H9 (cell line): ENCODE measurements at regions not wholly inside any gene's neighbourhood (a gene's known extent, or its start where the extent isn't known, plus 50 kb on each side); places are given as distances from the start of the nearest gene placed in this dataset.

Source experiments
- DNase-seq: peaks from one replicate; pipeline ENCODE4 v3.0.0-alpha.2; 2017
- H2AFZ ChIP-seq: one replicate; pipeline ENCODE4 v1.6.1; 2013; ENCODE audit warnings: mild to moderate bottlenecking, low read length, control low read depth, moderate library complexity
- H2AK5ac ChIP-seq: 2 replicates; pipeline ENCODE4 v1.6.1; 2013; ENCODE audit warnings: low read length, control low read depth, mixed read lengths; ENCODE audit not compliant: insufficient read length
- H2BK120ac ChIP-seq: one replicate; pipeline ENCODE4 v1.6.1; 2013; ENCODE audit warnings: low read depth, mild to moderate bottlenecking, low read length, control low read depth, inconsistent platforms; ENCODE audit not compliant: poor library complexity, severe bottlenecking
- H2BK12ac ChIP-seq: 2 replicates; pipeline ENCODE4 v1.6.1; 2013; ENCODE audit warnings: low read length, control low read depth, mixed read lengths, low read depth; ENCODE audit not compliant: insufficient read length
- H2BK15ac ChIP-seq: 2 replicates; pipeline ENCODE4 v1.6.1; 2013; ENCODE audit warnings: low read depth, low read length, control low read depth
- H2BK20ac ChIP-seq: one replicate; pipeline ENCODE4 v1.6.1; 2013; ENCODE audit warnings: low read depth, mild to moderate bottlenecking, low read length, control low read depth, inconsistent platforms; ENCODE audit not compliant: poor library complexity, severe bottlenecking
- H2BK5ac ChIP-seq: 2 replicates; pipeline ENCODE4 v1.6.1; 2013; ENCODE audit warnings: low read length, control low read depth, mixed read lengths; ENCODE audit not compliant: insufficient read length
- H3K14ac ChIP-seq: 2 replicates; pipeline ENCODE4 v1.6.1; 2013; ENCODE audit warnings: low read length, control low read depth; ENCODE audit not compliant: insufficient read depth
- H3K18ac ChIP-seq: 2 replicates; pipeline ENCODE4 v1.6.1; 2013; ENCODE audit warnings: low read depth, mild to moderate bottlenecking, mixed read lengths, low read length, control low read depth; ENCODE audit not compliant: insufficient read length
- H3K23ac ChIP-seq: 2 replicates; pipeline ENCODE4 v1.6.1; 2013; ENCODE audit warnings: low read length, control low read depth, mixed read lengths, low read depth; ENCODE audit not compliant: insufficient read length
- H3K23me2 ChIP-seq: 2 replicates; pipeline ENCODE4 v1.6.1; 2013; ENCODE audit warnings: low read depth, mild to moderate bottlenecking, mixed read lengths, low read length, control low read depth; ENCODE audit not compliant: insufficient read length, poor library complexity, severe bottlenecking
- H3K27ac ChIP-seq: 2 replicates; pipeline ENCODE4 v1.5.1; 2013; ENCODE audit warnings: low read length, control low read depth, mixed read lengths, low read depth; ENCODE audit not compliant: insufficient read length
- H3K27me3 ChIP-seq: 2 replicates; pipeline ENCODE4 v1.6.1; 2013; ENCODE audit warnings: low read length, control low read depth, inconsistent platforms; ENCODE audit not compliant: insufficient read depth
- H3K4ac ChIP-seq: 2 replicates; pipeline ENCODE4 v1.6.1; 2013; ENCODE audit warnings: low read depth, mild to moderate bottlenecking, control low read depth, inconsistent platforms, low read length, moderate library complexity
- H3K4me1 ChIP-seq: 2 replicates; pipeline ENCODE4 v1.6.1; 2013; ENCODE audit warnings: low read length, control low read depth, inconsistent platforms; ENCODE audit not compliant: insufficient read depth
- H3K4me2 ChIP-seq: 2 replicates; pipeline ENCODE4 v1.6.1; 2013; ENCODE audit warnings: low read length, control low read depth, mixed read lengths; ENCODE audit not compliant: insufficient read length, insufficient read depth
- H3K56ac ChIP-seq: 2 replicates; pipeline ENCODE4 v1.6.1; 2013; ENCODE audit warnings: low read depth, mild to moderate bottlenecking, mixed read lengths, low read length, control low read depth; ENCODE audit not compliant: insufficient read length
- H3K79me1 ChIP-seq: 2 replicates; pipeline ENCODE4 v1.6.1; 2013; ENCODE audit warnings: low read depth, mild to moderate bottlenecking, moderate library complexity, low read length, control low read depth, inconsistent platforms; ENCODE audit not compliant: insufficient read depth, poor library complexity, severe bottlenecking
- H3K79me2 ChIP-seq: 2 replicates; pipeline ENCODE4 v1.6.1; 2013; ENCODE audit warnings: low read length, control low read depth, inconsistent platforms; ENCODE audit not compliant: insufficient read depth
- H3K9ac ChIP-seq: 2 replicates; pipeline ENCODE4 v1.6.1; 2013; ENCODE audit warnings: low read length, control low read depth, mixed read lengths; ENCODE audit not compliant: insufficient read length; ENCODE audit errors: extremely low read depth
- H3K9me3 ChIP-seq: one replicate; pipeline ENCODE4 v1.6.1; 2013; ENCODE audit warnings: low read depth, low read length, inconsistent platforms; ENCODE audit not compliant: control insufficient read depth
- H3T11ph ChIP-seq: one replicate; pipeline ENCODE4 v1.6.1; 2013; ENCODE audit warnings: mild to moderate bottlenecking, low read length, control low read depth, inconsistent platforms
- H4K20me1 ChIP-seq: one replicate; pipeline ENCODE4 v1.6.1; 2013; ENCODE audit not compliant: control insufficient read depth, insufficient read length, insufficient read depth
- H4K5ac ChIP-seq: 2 replicates; pipeline ENCODE4 v1.6.1; 2013; ENCODE audit warnings: low read depth, mild to moderate bottlenecking, mixed read lengths, low read length, control low read depth; ENCODE audit not compliant: insufficient read length
- H4K8ac ChIP-seq: replicated peaks from 2 replicates; pipeline ENCODE4 v1.6.1; 2013; ENCODE audit warnings: low read length, control low read depth, mixed read lengths, low read depth; ENCODE audit not compliant: insufficient read length
- H4K91ac ChIP-seq: 2 replicates; pipeline ENCODE4 v1.6.1; 2013; ENCODE audit warnings: low read depth, mild to moderate bottlenecking, moderate library complexity, mixed read lengths, low read length, control low read depth; ENCODE audit not compliant: insufficient read length
- H3K27ac Mint-ChIP-seq, 3 experiments: 2 replicates in 2 of 3; 3 replicates in 1 of 3; pipeline ENCODE4 v1.8.0; 2020 to 2021; ENCODE audit warnings: mixed read lengths in 3 of 3, mild to moderate bottlenecking in 1 of 3, moderate library complexity in 1 of 3
- H3K27me3 Mint-ChIP-seq: 2 replicates; pipeline ENCODE4 v1.8.0; 2021; ENCODE audit warnings: low read depth, mild to moderate bottlenecking, moderate library complexity, mixed read lengths
- H3K36me3 Mint-ChIP-seq, 3 experiments: 2 replicates in 2 of 3; 3 replicates in 1 of 3; pipeline ENCODE4 v1.8.0; 2020 to 2021; ENCODE audit warnings: low read depth in 3 of 3, mixed read lengths in 3 of 3; ENCODE audit not compliant: insufficient read depth in 1 of 3
- H3K4me1 Mint-ChIP-seq, 2 experiments: 2 replicates each; pipeline ENCODE4 v1.8.0; 2020; ENCODE audit warnings: mixed read lengths in 2 of 2
- H3K4me3 Mint-ChIP-seq, 2 experiments: 2 replicates in 1 of 2; 3 replicates in 1 of 2; pipeline ENCODE4 v1.8.0; 2020 to 2021; ENCODE audit warnings: mild to moderate bottlenecking in 2 of 2, mixed read lengths in 2 of 2, moderate library complexity in 1 of 2
- H3K9me3 Mint-ChIP-seq, 2 experiments: 2 replicates in 1 of 2; 3 replicates in 1 of 2; pipeline ENCODE4 v1.8.0; 2020; ENCODE audit warnings: mild to moderate bottlenecking in 2 of 2, mixed read lengths in 2 of 2, moderate library complexity in 1 of 2
- CTCF ChIP-seq: fragments of 200-600 bp; sonication (generic); conservative IDR thresholded peaks from 3 replicates; pipeline ENCODE4 v1.8.0; 2021; ENCODE audit warnings: antibody characterized with exemption, mild to moderate bottlenecking
- WGBS: extraction: QIAGEN DNeasy Blood & Tissue Kit; methylation state at CpG from one replicate; pipeline ENCODE4 v1.1.7; 2013; ENCODE audit warnings: missing lambda C conversion rate, low lambda C conversion rate, mixed read lengths; ENCODE audit not compliant: insufficient read length; ENCODE audit errors: extremely low coverage; 5-methylcytosine and 5-hydroxymethylcytosine counted together

GRCh38 chr5:107807431-107807830 lies 136.7 kb upstream of the EFNA5 start:
- H4K91ac ChIP-seq = no peak overlapping the region
- H4K5ac ChIP-seq = no peak overlapping the region
- Mint-ChIP-seq H3K4me1 (peaks cover 32 to 33% of the 10 kb centered on the region in 2 experiments), H3K27me3 (peaks cover 5% of the 10 kb centered on the region; the same call in 1 of the 2 replicates), H3K9me3 (no peaks in the 10 kb centered on the region; a peak in 1 of 5 replicates), H3K4me3 (no peak overlapping the region), H3K36me3 (no peaks in the 10 kb centered on the region), H3K27ac (no peak overlapping the region)
- H3T11ph ChIP-seq = no peak overlapping the region
- no CpG with 5 or more reads among the region's 5 CpGs for WGBS
- H3K27me3 ChIP-seq = no peaks in the 10 kb centered on the region
- DNase-seq = no peak
- H3K9ac ChIP-seq = no peak overlapping the region
- no peaks in the 10 kb centered on the region for H3K79me1 ChIP-seq
- H3K4ac ChIP-seq = no peak overlapping the region
- no peak overlapping the region for H2BK12ac ChIP-seq
- no peaks in the 10 kb centered on the region for H3K9me3 ChIP-seq
- H3K23ac ChIP-seq = no peak overlapping the region
- no peaks in the 10 kb centered on the region for H4K20me1 ChIP-seq
- no peak overlapping the region for H4K8ac ChIP-seq
- no peak overlapping the region for H2BK15ac ChIP-seq
- H3K27ac ChIP-seq = no peak overlapping the region
- H2BK20ac ChIP-seq = no peak overlapping the region
- H3K18ac ChIP-seq = no peak overlapping the region
- H2AK5ac ChIP-seq = no peak overlapping the region
- H3K79me2 ChIP-seq = no peaks in the 10 kb centered on the region
- H3K56ac ChIP-seq = no peak overlapping the region
- H3K4me1 ChIP-seq = peaks cover 34% of the 10 kb centered on the region
- H2BK120ac ChIP-seq = peak overlapping the region; percentile 38
- H3K23me2 ChIP-seq = no peaks in the 10 kb centered on the region
- no peak overlapping the region for H2BK5ac ChIP-seq
- H3K4me2 ChIP-seq = no peak overlapping the region
- H2AFZ ChIP-seq = no peak overlapping the region
- H3K14ac ChIP-seq = peak overlapping the region; percentile 21; the same call in 1 of the 2 replicates
- TF ChIP-seq CTCF = no peak
